GM12865 (cell line): ENCODE measurements at regions not wholly inside any gene's neighbourhood (a gene's known extent, or its start where the extent isn't known, plus 50 kb on each side); places are given as distances from the start of the nearest gene placed in this dataset.

Source experiments
- DNase-seq: peaks from one replicate; pipeline ENCODE4 v3.0.0; 2010; ENCODE audit warnings: low read depth
- H3K4me3 ChIP-seq: 2 replicates; pipeline ENCODE4 v1.5.1; 2011; ENCODE audit warnings: mild to moderate bottlenecking, low read depth, low read length, control low read depth
- CTCF ChIP-seq: IDR thresholded peaks from 2 replicates; pipeline ENCODE4 v1.5.1; 2011; ENCODE audit warnings: low read length, control low read depth, low read depth, inconsistent platforms; ENCODE audit not compliant: insufficient read depth; ENCODE audit errors: missing control alignments

GRCh38 chr1:228811712-228812305 lies 76.5 kb downstream of the RHOU start:
- TF ChIP-seq CTCF: no peak
- H3K4me3 ChIP-seq: no peak overlapping the region
- no peak for DNase-seq

- DNase-seq: no peak
- no peak for TF ChIP-seq CTCF
- no peak overlapping the region for H3K4me3 ChIP-seq
Measured at GRCh38 chr1:228812961-228813360, 77.7 kb downstream of the RHOU start.

GRCh38 chr1:228814176-228814575 lies 78.9 kb downstream of the RHOU start:
- no peak overlapping the region for H3K4me3 ChIP-seq
- no peak for TF ChIP-seq CTCF
- no peak for DNase-seq

GRCh38 chr1:228818296-228818695 lies 83.0 kb downstream of the RHOU start:
- TF ChIP-seq CTCF: no peak

GRCh38 chr1:228818928-228819630 lies 83.8 kb downstream of the RHOU start:
- TF ChIP-seq CTCF: no peak
- DNase-seq: no peak
- H3K4me3 ChIP-seq: no peak overlapping the region

More at GRCh38 chr1:228818296-228818695, 83.0 kb downstream of the RHOU start:
- DNase-seq: no peak
- H3K4me3 ChIP-seq: no peak overlapping the region

- TF ChIP-seq CTCF: no peak
- DNase-seq: no peak
- H3K4me3 ChIP-seq: no peak overlapping the region
Measured at GRCh38 chr1:228821252-228821651, 86.0 kb downstream of the RHOU start.

GRCh38 chr1:228823200-228823599 lies 87.9 kb downstream of the RHOU start:
- no peak overlapping the region for H3K4me3 ChIP-seq
- no peak for TF ChIP-seq CTCF
- no peak for DNase-seq
